NCI-H146 (cell line): ENCODE measurements at regions not wholly inside any gene's neighbourhood (a gene's known extent, or its start where the extent isn't known, plus 50 kb on each side); places are given as distances from the start of the nearest gene placed in this dataset.
"Not testable (repeated sequence)": the region's sequence is repeated elsewhere in the genome, so short reads cannot be mapped to it uniquely, and the experiment has no call there.

Experiments used
- DNase-seq: peaks from one replicate; lab custom pipeline; 2025; lab: John Stamatoyannopoulos, UW

DNA sequence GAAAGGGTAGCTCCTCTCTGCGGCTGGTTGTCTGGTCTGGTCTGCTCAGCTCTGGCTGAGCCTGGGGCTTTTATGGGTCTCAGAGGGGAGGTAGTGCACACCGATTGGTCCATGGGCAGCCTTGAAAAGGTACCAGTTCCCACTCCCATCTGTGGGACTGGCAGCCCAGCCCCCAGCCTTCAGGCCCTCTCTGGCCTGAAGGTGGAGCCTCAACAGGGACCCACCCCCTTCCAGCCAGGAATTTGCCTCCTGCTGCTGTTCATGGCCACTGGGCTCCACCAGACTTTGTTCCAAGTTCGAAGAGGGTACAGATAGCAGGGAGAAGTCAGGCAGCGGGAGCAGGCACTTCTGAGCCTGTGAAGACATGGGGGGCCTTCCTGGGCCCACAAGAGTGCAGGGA, 165.3 kb upstream of the SLC27A6 start:
- DNase-seq: no peak

DNA sequence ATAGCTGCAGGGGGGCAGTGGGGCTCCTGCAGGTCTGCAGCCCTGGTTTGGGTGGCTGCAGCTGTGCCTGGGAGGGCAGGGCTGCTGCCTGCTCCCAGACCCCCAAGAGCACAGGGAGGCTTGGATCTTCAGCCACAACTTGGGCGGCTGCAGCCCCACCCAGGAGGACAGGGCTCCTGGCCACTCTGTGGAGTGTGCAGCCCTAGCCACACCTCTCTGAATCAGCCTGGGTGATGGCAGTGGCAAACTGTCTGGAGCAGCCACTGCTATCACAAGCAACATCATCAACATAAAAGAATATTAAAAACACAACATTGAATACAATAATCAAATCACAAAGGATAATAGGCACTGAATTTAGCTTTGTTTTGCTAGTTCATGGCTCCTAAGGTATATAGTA, 164.9 kb upstream of the SLC27A6 start:
- no peak for DNase-seq

DNA sequence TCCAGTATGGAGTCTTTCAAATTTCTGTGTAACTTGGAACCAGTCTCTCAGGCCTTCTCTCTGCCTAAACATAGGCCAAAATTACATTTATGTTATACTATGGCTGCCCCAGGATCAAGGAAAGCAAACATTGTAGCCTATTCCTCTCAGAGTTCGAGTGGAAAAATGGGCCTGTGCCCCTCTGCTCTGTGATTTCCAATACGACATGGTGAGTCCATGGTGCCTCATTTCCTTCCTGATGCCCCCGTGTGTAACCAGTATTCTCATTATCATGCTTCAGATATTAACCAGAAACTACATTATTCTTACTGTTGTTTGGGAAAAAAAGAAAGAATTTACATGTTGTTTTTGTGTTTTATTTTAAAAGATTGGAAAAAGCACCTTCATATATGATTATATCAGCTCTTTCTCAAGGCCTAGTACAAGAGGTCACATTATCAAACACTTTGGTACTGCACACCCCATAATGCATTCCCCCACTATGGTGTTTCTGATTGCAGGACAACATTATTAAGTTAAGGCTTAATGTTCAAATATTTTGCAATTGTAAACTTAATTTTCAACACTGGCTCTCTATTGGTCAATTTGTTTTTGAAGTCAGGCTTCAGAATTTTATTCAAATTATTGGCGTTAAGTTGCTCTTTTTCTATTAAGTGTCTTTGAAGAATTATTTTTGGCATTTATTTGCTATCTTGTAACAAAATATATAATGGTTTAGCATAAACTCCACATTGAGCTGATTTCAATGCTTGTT, 151.8 kb upstream of the SLC27A6 start:
- no peak for DNase-seq

DNA sequence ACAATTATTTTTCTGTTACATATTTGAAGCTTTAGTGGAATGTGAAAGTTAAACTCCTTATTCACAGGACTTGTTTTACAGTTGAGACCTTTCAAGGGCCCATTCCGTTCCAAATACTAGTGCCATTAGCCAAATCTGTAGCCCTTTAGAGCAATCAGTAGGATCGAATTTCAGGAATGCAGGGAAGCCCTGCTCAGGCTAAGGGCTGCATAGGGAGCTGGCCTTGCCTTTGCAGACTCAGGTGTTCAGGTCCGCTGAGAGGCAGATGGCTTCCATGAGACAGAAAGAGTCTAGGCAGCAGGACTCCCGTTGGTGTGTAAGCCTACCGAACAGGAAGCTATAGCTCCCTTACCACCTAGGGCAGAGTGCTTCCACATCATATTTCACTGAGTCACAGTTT, 150.1 kb upstream of the SLC27A6 start:
- no peak for DNase-seq

DNA sequence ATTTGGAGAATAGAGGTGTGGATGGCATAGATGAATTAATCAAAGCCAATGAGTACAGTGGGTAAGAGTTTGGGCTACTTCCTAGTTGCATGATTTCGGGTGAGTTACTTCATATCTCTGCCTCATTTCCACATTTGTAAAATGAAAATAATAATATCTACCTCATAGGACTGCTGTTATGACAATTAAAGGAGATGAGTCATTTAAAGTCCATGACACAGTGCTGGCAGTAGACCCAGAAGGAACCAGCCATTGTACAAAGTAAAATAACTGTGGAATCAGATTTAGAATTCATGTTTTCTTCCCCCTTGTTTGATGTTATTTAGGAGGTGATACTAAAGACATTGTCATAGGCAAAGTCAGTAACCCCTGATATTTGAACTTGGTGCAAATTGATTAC, 139.5 kb upstream of the SLC27A6 start:
- DNase-seq: no peak

DNA sequence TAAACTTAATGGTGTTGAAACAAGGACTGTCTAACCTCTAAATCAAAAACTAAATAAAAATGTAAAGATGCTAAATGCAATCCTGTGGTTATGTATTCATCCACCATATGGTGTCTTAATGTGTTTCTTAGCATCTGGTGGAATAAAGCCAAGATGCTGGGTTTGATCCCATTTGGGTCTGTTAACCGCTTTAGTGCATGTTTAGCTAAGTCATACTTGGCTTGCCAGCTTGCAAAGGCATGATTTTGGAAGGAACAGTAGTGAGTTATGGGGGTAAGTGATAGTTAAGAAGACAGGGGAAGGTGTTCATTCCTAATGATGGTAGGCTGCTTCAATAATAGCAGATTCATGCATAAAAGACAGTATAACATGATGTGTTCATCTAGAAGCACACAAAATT, 139.0 kb upstream of the SLC27A6 start:
- no peak for DNase-seq

DNA sequence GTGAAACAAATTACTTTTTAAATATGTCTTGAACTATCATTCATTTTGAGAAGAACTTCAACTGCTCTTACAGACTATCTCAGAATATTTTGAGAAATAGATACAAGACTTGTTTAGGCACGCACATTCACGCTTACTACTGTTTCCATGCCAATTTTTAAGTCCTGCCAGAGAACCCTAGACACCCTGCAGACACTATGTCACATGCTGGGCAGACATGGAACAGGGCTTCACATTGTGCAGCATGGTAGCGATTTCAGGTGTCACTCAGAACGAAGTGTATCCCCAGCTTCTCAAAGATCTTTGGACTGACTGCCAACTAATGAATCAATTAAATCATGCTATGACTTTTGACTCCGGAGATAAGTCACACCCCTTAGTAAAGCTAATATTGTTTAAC, 128.7 kb upstream of the SLC27A6 start:
- DNase-seq: no peak

GRCh38 chr5:128838623-128839022, 126.7 kb upstream of the SLC27A6 start:
- DNase-seq: no peak

DNA sequence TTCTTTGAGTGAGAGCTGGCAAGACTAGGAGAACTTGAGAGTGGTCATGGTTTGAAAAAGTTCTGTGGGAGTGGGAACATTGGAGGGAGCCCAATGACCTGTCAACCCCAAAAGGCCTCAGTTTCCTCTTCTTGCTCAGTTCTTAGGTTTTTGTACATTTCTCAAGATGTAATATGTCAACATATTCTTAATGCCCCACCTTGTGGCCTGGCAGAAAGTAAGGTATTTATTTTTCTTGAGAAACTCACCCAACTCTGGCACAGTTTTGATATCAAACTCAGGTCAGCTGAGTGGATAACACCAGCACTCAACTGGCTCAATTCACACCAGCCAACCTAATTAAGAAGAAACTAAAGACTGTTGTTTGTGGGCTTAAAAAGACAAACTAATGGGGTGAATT, 123.0 kb upstream of the SLC27A6 start:
- no peak for DNase-seq

DNA sequence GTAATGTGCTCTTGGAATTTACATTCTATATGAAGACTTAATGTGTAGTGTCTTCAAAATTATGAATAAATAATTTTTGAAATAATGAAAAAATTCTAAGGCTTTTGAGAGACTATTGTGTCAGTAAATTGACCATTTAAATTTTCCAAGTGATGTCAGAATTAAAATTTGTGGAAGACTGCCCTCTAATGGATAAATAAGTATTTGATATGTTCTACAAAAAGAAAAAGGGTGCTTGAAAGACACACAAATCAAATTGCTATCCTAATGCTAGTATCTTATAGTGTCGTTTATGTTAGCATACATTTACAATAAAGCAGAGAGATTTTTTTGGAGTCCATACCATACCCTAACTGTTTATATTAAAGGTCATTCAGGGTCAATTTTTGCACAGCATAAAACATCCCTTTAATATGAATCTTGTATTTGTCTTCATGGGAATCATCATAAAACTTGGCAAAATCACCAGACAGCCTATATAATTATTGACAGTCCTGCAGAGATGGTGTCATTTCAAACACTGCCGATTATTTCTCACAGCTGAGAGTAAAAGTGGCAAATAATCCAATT, 120.8 kb upstream of the SLC27A6 start:
- no peak for DNase-seq

GRCh38 chr5:128850049-128850448, 115.2 kb upstream of the SLC27A6 start:
- no peak for DNase-seq

DNA sequence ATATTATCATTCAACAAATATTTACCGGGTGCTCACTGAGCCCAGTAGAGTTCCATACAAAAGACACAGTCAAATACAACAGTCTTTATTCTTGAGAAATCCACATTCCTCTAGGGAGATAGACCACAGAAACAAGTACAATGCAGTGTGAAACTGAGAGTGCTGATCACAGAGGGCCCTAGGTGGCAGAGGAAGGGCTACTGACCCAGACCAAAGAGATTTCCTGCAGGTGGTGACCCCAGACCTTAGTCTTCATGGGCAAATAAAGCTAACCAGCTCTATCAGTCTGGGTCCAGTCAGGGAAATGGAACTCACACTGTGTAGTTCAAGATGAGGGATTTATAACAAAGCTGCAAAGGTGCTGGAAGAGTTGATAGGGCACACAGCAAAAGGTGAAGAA, 110.4 kb upstream of the SLC27A6 start:
- DNase-seq: no peak

GRCh38 chr5:128857076-128857677, 108.1 kb upstream of the SLC27A6 start:
- no peak for DNase-seq

GRCh38 chr5:128858995-128859394, 106.3 kb upstream of the SLC27A6 start:
- no peak for DNase-seq

- not testable (repeated sequence) for DNase-seq
Measured at GRCh38 chr5:128861155-128861554, 104.1 kb upstream of the SLC27A6 start.

- DNase-seq: no peak
Measured at GRCh38 chr5:128869970-128870369, 95.3 kb upstream of the SLC27A6 start.

GRCh38 chr5:128870373-128870772, 94.9 kb upstream of the SLC27A6 start:
- DNase-seq: no peak

GRCh38 chr5:128870923-128871322, 94.4 kb upstream of the SLC27A6 start:
- DNase-seq: no peak

- no peak for DNase-seq
Measured at GRCh38 chr5:128876569-128877382, 88.5 kb upstream of the SLC27A6 start.

DNA sequence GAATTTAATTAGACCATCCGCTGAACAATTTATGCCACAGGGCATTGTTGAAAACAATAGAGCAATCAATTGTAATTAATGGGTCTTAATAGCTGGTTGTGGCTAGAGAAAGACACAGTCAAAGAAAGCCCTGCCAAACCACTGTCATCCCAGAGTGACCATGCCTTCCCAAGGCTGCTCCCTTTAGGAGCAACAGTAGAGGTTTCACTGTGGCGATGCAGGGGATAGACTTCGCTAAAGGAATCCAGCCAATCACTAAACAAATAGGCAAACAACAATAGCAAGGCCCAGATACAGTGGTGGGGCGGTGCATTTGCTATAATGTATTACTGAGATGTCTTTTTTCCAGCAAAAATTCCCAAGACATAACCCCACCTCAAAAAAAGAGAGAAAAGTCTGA, 87.8 kb upstream of the SLC27A6 start:
- no peak for DNase-seq

DNA sequence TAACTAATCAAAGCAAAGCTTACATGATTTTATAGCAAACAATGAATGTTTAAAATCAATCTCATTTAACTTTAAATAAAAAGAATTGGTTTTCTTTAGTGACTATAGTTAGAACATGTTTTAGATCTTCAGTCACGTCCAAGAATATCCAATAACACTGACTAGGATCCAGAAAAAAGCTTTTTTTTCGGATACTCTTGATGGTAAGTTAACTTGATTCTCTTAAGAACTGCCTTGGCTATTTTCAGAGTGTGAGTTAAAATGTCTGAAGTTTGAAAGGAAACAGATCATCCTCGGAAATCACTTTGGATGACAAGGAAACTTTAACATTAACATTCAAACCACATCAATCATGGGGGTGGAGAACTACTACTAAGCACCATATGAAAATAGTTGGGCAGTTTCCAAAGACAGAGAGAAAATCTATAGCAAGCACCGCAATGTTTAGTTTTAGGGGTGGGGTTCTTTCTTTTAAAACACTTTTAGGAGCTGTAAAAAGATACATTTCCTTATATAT, 83.7 kb upstream of the SLC27A6 start:
- DNase-seq: no peak

- DNase-seq: no peak
Measured at GRCh38 chr5:128885649-128886255, 79.5 kb upstream of the SLC27A6 start.
